Vagina (tissue), 2 donors: ENCODE measurements at regions not wholly inside any gene's neighbourhood (a gene's known extent, or its start where the extent isn't known, plus 50 kb on each side); places are given as distances from the start of the nearest gene placed in this dataset.

Experiments used
- POLR2AphosphoS5 ChIP-seq, 2 donors: sonication (generic); formaldehyde crosslinking; IDR thresholded peaks; one replicate each; pipeline ENCODE4 v1.9.0; 2017; ENCODE audit warnings: antibody characterized with exemption in 2 of 2, mild to moderate bottlenecking in 2 of 2, low read depth in 1 of 2; ENCODE audit not compliant: insufficient read depth in 1 of 2
- TF ChIP-seq, protein P1 (sequence below), 3 experiments: fragments of 450-650 bp in 2 of 3; fragments of 200-600 bp in 1 of 3; sonication (generic) in 1 of 3; IDR thresholded peaks; one replicate each; pipeline ENCODE4 v1.5.1; 2017 to 2019; ENCODE audit warnings: antibody characterized with exemption in 3 of 3, mild to moderate bottlenecking in 2 of 3, moderate library complexity in 2 of 3

DNA sequence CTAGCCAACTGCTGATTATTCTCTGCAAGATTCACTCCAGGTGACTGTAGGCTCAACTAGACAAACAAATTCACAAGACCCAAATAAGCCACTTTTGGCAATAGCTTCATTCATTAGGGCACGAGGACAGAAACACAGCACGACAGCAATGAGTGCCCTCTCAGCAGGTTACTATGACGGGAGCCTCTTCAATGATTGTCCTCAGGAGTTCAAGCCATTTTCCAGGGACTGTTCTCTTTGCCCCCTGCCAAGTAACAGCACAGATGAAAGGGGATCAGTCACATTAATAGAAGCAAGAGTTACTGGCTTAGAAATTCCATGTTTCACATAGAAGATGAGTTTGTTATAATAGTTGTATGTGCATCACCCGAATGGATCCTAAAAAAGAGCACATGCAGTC is 712.2 kb downstream of the CDH8 start:
- TF ChIP-seq, protein P1, sequence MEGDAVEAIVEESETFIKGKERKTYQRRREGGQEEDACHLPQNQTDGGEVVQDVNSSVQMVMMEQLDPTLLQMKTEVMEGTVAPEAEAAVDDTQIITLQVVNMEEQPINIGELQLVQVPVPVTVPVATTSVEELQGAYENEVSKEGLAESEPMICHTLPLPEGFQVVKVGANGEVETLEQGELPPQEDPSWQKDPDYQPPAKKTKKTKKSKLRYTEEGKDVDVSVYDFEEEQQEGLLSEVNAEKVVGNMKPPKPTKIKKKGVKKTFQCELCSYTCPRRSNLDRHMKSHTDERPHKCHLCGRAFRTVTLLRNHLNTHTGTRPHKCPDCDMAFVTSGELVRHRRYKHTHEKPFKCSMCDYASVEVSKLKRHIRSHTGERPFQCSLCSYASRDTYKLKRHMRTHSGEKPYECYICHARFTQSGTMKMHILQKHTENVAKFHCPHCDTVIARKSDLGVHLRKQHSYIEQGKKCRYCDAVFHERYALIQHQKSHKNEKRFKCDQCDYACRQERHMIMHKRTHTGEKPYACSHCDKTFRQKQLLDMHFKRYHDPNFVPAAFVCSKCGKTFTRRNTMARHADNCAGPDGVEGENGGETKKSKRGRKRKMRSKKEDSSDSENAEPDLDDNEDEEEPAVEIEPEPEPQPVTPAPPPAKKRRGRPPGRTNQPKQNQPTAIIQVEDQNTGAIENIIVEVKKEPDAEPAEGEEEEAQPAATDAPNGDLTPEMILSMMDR (IDR thresholded peaks at IDR 0.05) = no peak
- no peak for TF ChIP-seq POLR2AphosphoS5 (IDR thresholded peaks at IDR 0.05; ENCODE audit: insufficient read depth in 1 of 2, low read depth in 1 of 2)
